ENCODE measurements at regions not wholly inside any gene's neighbourhood (a gene's known extent, or its start where the extent isn't known, plus 50 kb on each side); places are given as distances from the start of the nearest gene placed in this dataset.

DNA sequence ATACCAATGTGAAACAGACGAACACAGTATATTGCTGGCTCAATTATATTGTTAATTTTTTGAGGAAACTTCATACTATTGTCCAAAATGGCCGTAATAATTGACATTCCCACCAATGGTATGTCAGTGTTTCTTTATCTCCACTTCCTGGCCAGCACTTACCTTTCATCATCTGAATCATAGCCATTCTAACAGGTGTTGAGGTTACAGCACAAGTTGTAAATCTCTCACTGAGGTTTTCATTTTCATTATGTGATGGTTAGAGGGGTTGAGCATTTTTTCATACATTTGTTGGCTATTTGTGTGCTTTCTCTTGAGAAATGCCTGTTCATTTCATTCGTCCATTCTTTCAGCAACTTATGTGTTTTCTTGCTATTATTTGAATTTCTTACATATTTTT, 824.0 kb downstream of the UQCRFS1 start:
- ATAC-seq: no peak
- Histone ChIP-seq H3K4me3 (no peak overlapping the region), H3K36me3 (ENCODE audit: insufficient read depth in 1 of 2, low read depth in 1 of 2) (no peaks in the 10 kb centered on the region), H3K9me3 (no peaks in the 10 kb centered on the region), H3K27me3 (ENCODE audit: insufficient read depth in 3 of 3, low read length in 2 of 3) (no peaks in the 10 kb centered on the region), H3K4me1 (no peaks in the 10 kb centered on the region), H3K27ac (no peak overlapping the region)
- 59 to 70% (median 62%) methylated on average over 3 of the region's 3 CpGs for WGBS, 3 donors
- no peak for DNase-seq
- TF ChIP-seq, protein P1, sequence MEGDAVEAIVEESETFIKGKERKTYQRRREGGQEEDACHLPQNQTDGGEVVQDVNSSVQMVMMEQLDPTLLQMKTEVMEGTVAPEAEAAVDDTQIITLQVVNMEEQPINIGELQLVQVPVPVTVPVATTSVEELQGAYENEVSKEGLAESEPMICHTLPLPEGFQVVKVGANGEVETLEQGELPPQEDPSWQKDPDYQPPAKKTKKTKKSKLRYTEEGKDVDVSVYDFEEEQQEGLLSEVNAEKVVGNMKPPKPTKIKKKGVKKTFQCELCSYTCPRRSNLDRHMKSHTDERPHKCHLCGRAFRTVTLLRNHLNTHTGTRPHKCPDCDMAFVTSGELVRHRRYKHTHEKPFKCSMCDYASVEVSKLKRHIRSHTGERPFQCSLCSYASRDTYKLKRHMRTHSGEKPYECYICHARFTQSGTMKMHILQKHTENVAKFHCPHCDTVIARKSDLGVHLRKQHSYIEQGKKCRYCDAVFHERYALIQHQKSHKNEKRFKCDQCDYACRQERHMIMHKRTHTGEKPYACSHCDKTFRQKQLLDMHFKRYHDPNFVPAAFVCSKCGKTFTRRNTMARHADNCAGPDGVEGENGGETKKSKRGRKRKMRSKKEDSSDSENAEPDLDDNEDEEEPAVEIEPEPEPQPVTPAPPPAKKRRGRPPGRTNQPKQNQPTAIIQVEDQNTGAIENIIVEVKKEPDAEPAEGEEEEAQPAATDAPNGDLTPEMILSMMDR (IDR thresholded peaks at IDR 0.05): no peak
- intact Hi-C loops (cut with DNase I): no loop called here

DNA sequence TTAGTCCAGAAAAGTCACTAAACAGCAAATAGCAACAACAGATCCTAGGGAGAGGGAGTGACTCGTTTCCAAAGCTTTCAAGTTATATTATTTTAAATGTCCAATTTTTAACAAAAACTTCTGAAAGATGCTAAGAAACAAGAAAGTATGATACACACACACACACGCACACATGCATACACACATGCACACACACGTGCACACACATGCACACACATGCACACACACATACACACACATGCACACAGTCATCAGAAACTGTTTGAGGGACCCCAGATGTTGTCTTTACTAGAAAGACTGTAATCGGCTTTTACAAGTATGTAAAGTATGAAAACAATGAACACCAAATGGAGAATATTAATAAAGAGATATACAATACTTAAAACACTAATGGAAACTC, 825.4 kb downstream of the UQCRFS1 start:
- no peaks in the 10 kb centered on the region for H3K4me1 ChIP-seq
- no peak overlapping the region for H3K27ac ChIP-seq
- intact Hi-C loops (cut with DNase I): no loop called here
- DNase-seq: no peak
- no peak for ATAC-seq
- no peaks in the 10 kb centered on the region for H3K36me3 ChIP-seq (ENCODE audit: insufficient read depth in 1 of 2, low read depth in 1 of 2)
- TF ChIP-seq, protein P1 (IDR thresholded peaks at IDR 0.05): no peak
- no peaks in the 10 kb centered on the region for H3K9me3 ChIP-seq
- 54 to 66% (median 61%) methylated on average over 4 of the region's 4 CpGs for WGBS, 3 donors
- H3K27me3 ChIP-seq (ENCODE audit: insufficient read depth in 3 of 3, low read length in 2 of 3): no peaks in the 10 kb centered on the region
- no peak overlapping the region for H3K4me3 ChIP-seq

DNA sequence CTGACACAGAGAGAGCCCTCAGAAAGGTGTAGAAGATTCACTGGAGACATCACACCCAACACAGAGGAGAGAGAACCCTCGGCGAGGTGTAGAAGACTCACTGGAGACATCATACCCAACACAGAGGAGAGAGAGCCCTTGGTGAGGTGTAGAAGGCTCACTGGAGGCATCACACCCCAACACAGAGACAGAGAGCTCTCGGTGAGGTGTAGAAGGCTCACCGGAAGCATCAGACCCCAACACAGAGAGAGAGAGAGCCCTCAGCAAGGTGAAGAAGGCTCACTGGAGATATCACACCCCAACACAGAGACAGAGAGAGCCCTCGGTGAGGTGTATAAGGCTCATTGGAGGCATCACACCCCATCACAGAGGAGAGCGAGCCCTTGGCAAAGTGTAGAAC, 826.5 kb downstream of the UQCRFS1 start:
- WGBS, 3 donors: 77 to 89% (median 88%) methylated on average over 6 of the region's 6 CpGs
- Histone ChIP-seq H3K27ac (no peak overlapping the region), H3K4me1 (no peaks in the 10 kb centered on the region), H3K9me3 (no peaks in the 10 kb centered on the region), H3K36me3 (ENCODE audit: insufficient read depth in 1 of 2, low read depth in 1 of 2) (no peaks in the 10 kb centered on the region), H3K27me3 (ENCODE audit: insufficient read depth in 3 of 3, low read length in 2 of 3) (no peaks in the 10 kb centered on the region), H3K4me3 (no peak overlapping the region)
- intact Hi-C loops (cut with DNase I): no loop called here
- DNase-seq (no peak), ATAC-seq (no peak)
- TF ChIP-seq, protein P1 (IDR thresholded peaks at IDR 0.05): no peak

DNA sequence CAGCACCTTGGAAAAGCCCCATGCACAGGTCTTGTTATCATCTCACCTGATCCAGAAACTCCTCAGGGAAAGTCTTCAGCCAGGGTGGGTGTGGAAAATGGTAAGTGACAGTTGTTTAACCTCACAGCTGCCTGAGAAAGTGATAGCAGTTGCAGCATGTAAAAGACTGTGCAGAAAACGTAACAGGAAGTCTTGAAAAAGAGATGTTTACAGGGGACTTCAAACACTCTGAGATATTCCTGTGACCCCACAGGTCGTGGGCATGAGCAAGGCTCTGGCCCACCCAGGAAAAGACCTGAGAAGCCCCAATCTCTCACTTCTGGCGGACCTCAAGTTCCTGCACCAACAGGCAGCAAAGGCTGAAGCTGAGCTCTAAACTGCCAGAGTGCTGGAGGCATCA, 826.9 kb downstream of the UQCRFS1 start:
- H3K4me1 ChIP-seq: no peaks in the 10 kb centered on the region
- intact Hi-C loops (cut with DNase I): no loop called here

DNA sequence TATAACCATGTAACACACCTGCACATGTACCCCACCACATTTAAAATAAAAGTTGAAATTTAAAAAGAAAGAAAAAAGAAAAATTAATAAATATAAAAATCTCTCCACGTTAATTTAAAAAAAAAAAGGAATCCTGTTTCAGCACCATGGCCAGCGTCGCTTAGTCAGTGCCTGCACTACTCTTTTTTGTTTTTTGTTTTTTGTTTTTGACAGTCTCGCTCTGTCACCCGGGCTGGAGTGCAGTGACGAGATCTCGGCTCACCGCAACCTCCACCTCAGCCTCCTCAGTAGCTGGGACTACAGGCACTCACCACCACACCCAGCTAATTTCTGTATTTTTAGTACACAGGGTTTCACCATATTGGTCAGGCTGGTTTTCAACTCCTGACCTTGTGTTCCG, 835.9 kb downstream of the UQCRFS1 start:
- H3K27ac ChIP-seq: no peak overlapping the region
- no peaks in the 10 kb centered on the region for H3K36me3 ChIP-seq (ENCODE audit: insufficient read depth in 1 of 2, low read depth in 1 of 2)
- H3K4me3 ChIP-seq: no peak overlapping the region
- H3K9me3 ChIP-seq: no peaks in the 10 kb centered on the region
- TF ChIP-seq, protein P1 (IDR thresholded peaks at IDR 0.05): no peak
- 25 to 32% (median 30%) methylated on average over 9 of the region's 9 CpGs for WGBS, 3 donors
- DNase-seq (no peak), ATAC-seq (no peak)
- intact Hi-C loops (cut with DNase I): no loop called here
- peaks cover 0 to 3% (median 0%) of the 10 kb centered on the region in 3 donors for H3K27me3 ChIP-seq (ENCODE audit: insufficient read depth in 3 of 3, low read length in 2 of 3)
- no peaks in the 10 kb centered on the region for H3K4me1 ChIP-seq

More for the DNA sequence above, 826.9 kb downstream of the UQCRFS1 start:
- ATAC-seq (no peak), DNase-seq (no peak)
- no peaks in the 10 kb centered on the region for H3K36me3 ChIP-seq (ENCODE audit: insufficient read depth in 1 of 2, low read depth in 1 of 2)
- WGBS, 3 donors: 34 to 46% (median 36%) methylated on average over 3 of the region's 3 CpGs
- no peaks in the 10 kb centered on the region for H3K9me3 ChIP-seq
- TF ChIP-seq, protein P1 (IDR thresholded peaks at IDR 0.05): no peak
- H3K27ac ChIP-seq: no peak overlapping the region
- H3K4me3 ChIP-seq: no peak overlapping the region
- no peaks in the 10 kb centered on the region for H3K27me3 ChIP-seq (ENCODE audit: insufficient read depth in 3 of 3, low read length in 2 of 3)

All from psoas muscle (tissue), 7 donors.